GM23338 (cell line): ENCODE measurements at regions not wholly inside any gene's neighbourhood (a gene's known extent, or its start where the extent isn't known, plus 50 kb on each side); places are given as distances from the start of the nearest gene placed in this dataset.

ENCODE experiments used
- ATAC-seq: fragments of 200-7000 bp; cut with Tn5 transposase; 3 replicates; pipeline ENCODE4 v1.9.1; 2020
- DNase-seq: peaks from one replicate; pipeline ENCODE4 v3.0.0-alpha.2; 2015; ENCODE audit warnings: low spot score
- H2AFZ ChIP-seq: fragments of 200-600 bp; sonication (generic); 2 replicates; pipeline ENCODE4 v1.8.0; 2016; ENCODE audit warnings: antibody characterized with exemption, mild to moderate bottlenecking, moderate library complexity
- H3F3A ChIP-seq: fragments of 200-600 bp; sonication (generic); replicated peaks from 2 replicates; pipeline ENCODE4 v1.8.0; 2017; ENCODE audit warnings: antibody characterized with exemption, mixed run types, low read depth
- H3K27ac ChIP-seq: fragments of 200-600 bp; sonication (generic); 2 replicates; pipeline ENCODE4 v1.6.1; 2016; ENCODE audit warnings: low read depth
- H3K27me3 ChIP-seq: fragments of 200-600 bp; sonication (generic); 2 replicates; pipeline ENCODE4 v1.8.0; 2016; ENCODE audit warnings: mild to moderate bottlenecking, mixed run types, moderate library complexity; ENCODE audit not compliant: insufficient read depth
- H3K36me3 ChIP-seq: fragments of 200-600 bp; sonication (generic); 2 replicates; pipeline ENCODE4 v1.8.0; 2016; ENCODE audit warnings: mild to moderate bottlenecking; ENCODE audit not compliant: insufficient read depth
- H3K4me1 ChIP-seq: fragments of 200-600 bp; sonication (generic); 2 replicates; pipeline ENCODE4 v1.8.0; 2016; ENCODE audit warnings: mild to moderate bottlenecking, moderate library complexity; ENCODE audit not compliant: insufficient read depth
- H3K4me2 ChIP-seq: fragments of 200-600 bp; sonication (generic); 2 replicates; pipeline ENCODE4 v1.7.1; 2017; ENCODE audit warnings: mixed run types
- H3K4me3 ChIP-seq: fragments of 200-600 bp; sonication (generic); 2 replicates; pipeline ENCODE4 v1.6.1; 2016; ENCODE audit warnings: mixed run types
- H3K79me2 ChIP-seq: fragments of 200-600 bp; sonication (generic); replicated peaks from 2 replicates; pipeline ENCODE4 v1.8.0; 2017; ENCODE audit warnings: mild to moderate bottlenecking; ENCODE audit not compliant: insufficient read depth
- H3K9me2 ChIP-seq: fragments of 200-600 bp; sonication (generic); 2 replicates; pipeline ENCODE4 v1.8.0; 2017; ENCODE audit not compliant: insufficient read depth
- H4K20me1 ChIP-seq: fragments of 200-600 bp; sonication (generic); replicated peaks from 2 replicates; pipeline ENCODE4 v1.8.0; 2017; ENCODE audit warnings: mild to moderate bottlenecking; ENCODE audit not compliant: insufficient read depth
- H3K27ac Mint-ChIP-seq: 2 replicates; pipeline ENCODE4 v1.8.0; 2020; ENCODE audit warnings: inconsistent platforms, mild to moderate bottlenecking, moderate library complexity, mixed read lengths
- H3K27me3 Mint-ChIP-seq: 3 replicates; pipeline ENCODE4 v1.8.0; 2022; ENCODE audit warnings: low read depth, mild to moderate bottlenecking, moderate library complexity, mixed read lengths, inconsistent platforms; ENCODE audit not compliant: insufficient read depth, poor library complexity
- H3K36me3 Mint-ChIP-seq: 3 replicates; pipeline ENCODE4 v1.8.0; 2021; ENCODE audit warnings: low read depth, mild to moderate bottlenecking, inconsistent platforms, moderate library complexity, mixed read lengths
- H3K4me1 Mint-ChIP-seq: 3 replicates; pipeline ENCODE4 v1.8.0; 2020; ENCODE audit warnings: mild to moderate bottlenecking, inconsistent platforms, mixed read lengths
- H3K4me3 Mint-ChIP-seq: 3 replicates; pipeline ENCODE4 v1.8.0; 2021; ENCODE audit warnings: moderate library complexity, mild to moderate bottlenecking, inconsistent platforms, mixed read lengths
- H3K9me3 Mint-ChIP-seq: 3 replicates; pipeline ENCODE4 v1.8.0; 2020; ENCODE audit warnings: moderate library complexity, mild to moderate bottlenecking, inconsistent platforms, mixed read lengths
- CREB1 ChIP-seq: fragments of 250-450 bp; sonication (Bioruptor Pico); IDR thresholded peaks from 2 replicates; pipeline ENCODE4 v1.5.0; 2020; ENCODE audit warnings: low read depth, mild to moderate bottlenecking, moderate library complexity
- EZH2 ChIP-seq: fragments of 200-600 bp; sonication (generic); IDR thresholded peaks from one replicate; pipeline ENCODE4 v1.8.0; 2017; ENCODE audit warnings: antibody characterized with exemption, mild to moderate bottlenecking, low read depth; ENCODE audit not compliant: unreplicated experiment
- EZH2phosphoT487 ChIP-seq: fragments of 200-600 bp; sonication (generic); IDR thresholded peaks from one replicate; pipeline ENCODE4 v1.8.1; 2018; ENCODE audit warnings: antibody characterized with exemption; ENCODE audit not compliant: unreplicated experiment
- JUNB ChIP-seq: IDR thresholded peaks from one replicate; pipeline ENCODE4 v1.6.1; 2016; ENCODE audit warnings: antibody characterized with exemption; ENCODE audit not compliant: unreplicated experiment
- NANOG ChIP-seq: IDR thresholded peaks from 2 replicates; pipeline ENCODE4 v1.6.1; 2016; ENCODE audit warnings: antibody characterized with exemption, borderline replicate concordance
- POLR2AphosphoS5 ChIP-seq: IDR thresholded peaks from 2 replicates; pipeline ENCODE4 v1.6.1; 2016; ENCODE audit warnings: antibody characterized with exemption, low read depth
- STAT1 ChIP-seq: IDR thresholded peaks from one replicate; pipeline ENCODE4 v1.6.1; 2016; ENCODE audit warnings: antibody characterized with exemption; ENCODE audit not compliant: unreplicated experiment
- ZNF114 ChIP-seq: fragments of 250-450 bp; sonication (Bioruptor Pico); IDR thresholded peaks from 2 replicates; pipeline ENCODE4 v1.5.0; 2020; ENCODE audit warnings: mild to moderate bottlenecking, moderate library complexity
- ZNF331 ChIP-seq: fragments of 250-450 bp; sonication (Bioruptor Pico); IDR thresholded peaks from 2 replicates; pipeline ENCODE4 v1.5.0; 2020; ENCODE audit warnings: low read depth, mild to moderate bottlenecking, moderate library complexity
- TF ChIP-seq, protein P1 (sequence below): IDR thresholded peaks from one replicate; pipeline ENCODE4 v1.6.1; 2018; ENCODE audit warnings: antibody characterized with exemption; ENCODE audit not compliant: unreplicated experiment
- TF ChIP-seq, protein P2 (sequence below), 2 experiments: fragments of 200-600 bp in 1 of 2; sonication (generic) in 1 of 2; conservative IDR thresholded peaks; 2 replicates each; pipeline versions ENCODE4 v1.5.1 to v1.6.1; 2016 to 2017; ENCODE audit warnings: antibody characterized with exemption in 2 of 2, low read depth in 2 of 2, mild to moderate bottlenecking in 2 of 2, moderate library complexity in 1 of 2

DNA sequence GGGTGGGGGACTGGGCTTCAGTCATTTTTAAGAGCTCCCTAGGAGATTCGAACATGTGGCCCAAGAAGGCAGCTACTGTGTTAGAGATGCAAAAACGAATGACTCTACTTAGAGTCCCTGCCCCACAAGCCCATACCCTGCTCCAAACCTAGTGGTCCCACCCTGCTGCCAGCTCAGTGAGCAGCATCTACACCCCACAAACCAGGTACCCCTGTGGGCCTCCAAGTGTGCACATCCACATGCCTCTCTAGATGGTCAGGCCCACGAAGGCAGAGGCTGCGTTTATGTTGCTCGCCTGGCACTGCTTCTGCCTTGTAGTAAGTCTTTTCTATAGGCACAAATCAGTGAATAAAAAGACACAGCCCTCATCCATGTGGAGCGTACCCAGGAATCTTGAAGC, 112.6 kb downstream of the PDCL3 start (continued):
- TF ChIP-seq JUNB (no peak), POLR2AphosphoS5 (no peak), EZH2phosphoT487 (no peak), CREB1 (CRISPR knock-in tag) (no peak)

DNA sequence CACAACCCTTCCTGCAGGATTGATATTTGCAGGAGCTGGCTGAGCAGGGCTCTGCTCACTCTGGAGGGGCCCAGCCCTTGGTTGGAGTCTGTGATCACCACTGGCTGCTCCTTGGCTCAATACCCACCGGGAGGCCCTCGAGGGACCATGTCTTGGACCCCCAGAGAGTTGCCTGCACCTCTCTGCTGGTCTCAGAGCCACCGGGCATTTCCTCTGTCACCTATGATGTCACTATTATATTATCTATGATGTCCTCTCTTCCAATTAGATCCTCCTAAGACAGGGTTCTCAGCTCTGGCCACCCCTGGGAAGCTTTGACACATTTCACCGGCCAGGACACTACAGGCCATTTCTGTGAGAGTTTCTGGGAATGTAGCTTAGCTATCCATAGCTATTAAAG, 113.1 kb downstream of the PDCL3 start:
- peaks cover 2% of the 10 kb centered on the region for H3K27me3 Mint-ChIP-seq
- no peak overlapping the region for H3K27ac ChIP-seq
- no peaks in the 10 kb centered on the region for H3K4me1 ChIP-seq
- DNase-seq = no peak
- H3K4me1 Mint-ChIP-seq = no peaks in the 10 kb centered on the region
- no peaks in the 10 kb centered on the region for H3K27me3 ChIP-seq
- H3K9me2 ChIP-seq = no peaks in the 10 kb centered on the region; the same call in 1 of the 2 replicates
- H3F3A ChIP-seq = no peaks in the 10 kb centered on the region
- H3K36me3 ChIP-seq = no peaks in the 10 kb centered on the region
- H2AFZ ChIP-seq = no peak overlapping the region
- no peak overlapping the region for H3K4me2 ChIP-seq
- H3K36me3 Mint-ChIP-seq = no peaks in the 10 kb centered on the region
- no peaks in the 10 kb centered on the region for H4K20me1 ChIP-seq
- no peaks in the 10 kb centered on the region for H3K79me2 ChIP-seq
- no peaks in the 10 kb centered on the region for H3K9me3 Mint-ChIP-seq
- no peak for TF ChIP-seq EZH2
- TF ChIP-seq NANOG = no peak
- no peak for TF ChIP-seq ZNF331
- TF ChIP-seq JUNB = no peak
- TF ChIP-seq, protein P1, sequence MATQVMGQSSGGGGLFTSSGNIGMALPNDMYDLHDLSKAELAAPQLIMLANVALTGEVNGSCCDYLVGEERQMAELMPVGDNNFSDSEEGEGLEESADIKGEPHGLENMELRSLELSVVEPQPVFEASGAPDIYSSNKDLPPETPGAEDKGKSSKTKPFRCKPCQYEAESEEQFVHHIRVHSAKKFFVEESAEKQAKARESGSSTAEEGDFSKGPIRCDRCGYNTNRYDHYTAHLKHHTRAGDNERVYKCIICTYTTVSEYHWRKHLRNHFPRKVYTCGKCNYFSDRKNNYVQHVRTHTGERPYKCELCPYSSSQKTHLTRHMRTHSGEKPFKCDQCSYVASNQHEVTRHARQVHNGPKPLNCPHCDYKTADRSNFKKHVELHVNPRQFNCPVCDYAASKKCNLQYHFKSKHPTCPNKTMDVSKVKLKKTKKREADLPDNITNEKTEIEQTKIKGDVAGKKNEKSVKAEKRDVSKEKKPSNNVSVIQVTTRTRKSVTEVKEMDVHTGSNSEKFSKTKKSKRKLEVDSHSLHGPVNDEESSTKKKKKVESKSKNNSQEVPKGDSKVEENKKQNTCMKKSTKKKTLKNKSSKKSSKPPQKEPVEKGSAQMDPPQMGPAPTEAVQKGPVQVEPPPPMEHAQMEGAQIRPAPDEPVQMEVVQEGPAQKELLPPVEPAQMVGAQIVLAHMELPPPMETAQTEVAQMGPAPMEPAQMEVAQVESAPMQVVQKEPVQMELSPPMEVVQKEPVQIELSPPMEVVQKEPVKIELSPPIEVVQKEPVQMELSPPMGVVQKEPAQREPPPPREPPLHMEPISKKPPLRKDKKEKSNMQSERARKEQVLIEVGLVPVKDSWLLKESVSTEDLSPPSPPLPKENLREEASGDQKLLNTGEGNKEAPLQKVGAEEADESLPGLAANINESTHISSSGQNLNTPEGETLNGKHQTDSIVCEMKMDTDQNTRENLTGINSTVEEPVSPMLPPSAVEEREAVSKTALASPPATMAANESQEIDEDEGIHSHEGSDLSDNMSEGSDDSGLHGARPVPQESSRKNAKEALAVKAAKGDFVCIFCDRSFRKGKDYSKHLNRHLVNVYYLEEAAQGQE = no peak
- TF ChIP-seq ZNF114 (CRISPR knock-in tag) = no peak
- TF ChIP-seq, protein P2, sequence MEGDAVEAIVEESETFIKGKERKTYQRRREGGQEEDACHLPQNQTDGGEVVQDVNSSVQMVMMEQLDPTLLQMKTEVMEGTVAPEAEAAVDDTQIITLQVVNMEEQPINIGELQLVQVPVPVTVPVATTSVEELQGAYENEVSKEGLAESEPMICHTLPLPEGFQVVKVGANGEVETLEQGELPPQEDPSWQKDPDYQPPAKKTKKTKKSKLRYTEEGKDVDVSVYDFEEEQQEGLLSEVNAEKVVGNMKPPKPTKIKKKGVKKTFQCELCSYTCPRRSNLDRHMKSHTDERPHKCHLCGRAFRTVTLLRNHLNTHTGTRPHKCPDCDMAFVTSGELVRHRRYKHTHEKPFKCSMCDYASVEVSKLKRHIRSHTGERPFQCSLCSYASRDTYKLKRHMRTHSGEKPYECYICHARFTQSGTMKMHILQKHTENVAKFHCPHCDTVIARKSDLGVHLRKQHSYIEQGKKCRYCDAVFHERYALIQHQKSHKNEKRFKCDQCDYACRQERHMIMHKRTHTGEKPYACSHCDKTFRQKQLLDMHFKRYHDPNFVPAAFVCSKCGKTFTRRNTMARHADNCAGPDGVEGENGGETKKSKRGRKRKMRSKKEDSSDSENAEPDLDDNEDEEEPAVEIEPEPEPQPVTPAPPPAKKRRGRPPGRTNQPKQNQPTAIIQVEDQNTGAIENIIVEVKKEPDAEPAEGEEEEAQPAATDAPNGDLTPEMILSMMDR (conservative IDR thresholded peaks at IDR 0.05; ENCODE audit: low read depth in 2 of 2) = no peak
- TF ChIP-seq EZH2phosphoT487 = no peak
- TF ChIP-seq STAT1 = no peak
- TF ChIP-seq CREB1 (CRISPR knock-in tag) = no peak
- no peak overlapping the region for H3K4me3 Mint-ChIP-seq
- no peak overlapping the region for H3K4me3 ChIP-seq
- no peak overlapping the region for H3K27ac Mint-ChIP-seq
- ATAC-seq = no peak
